ENCODE measurements at regions not wholly inside any gene's neighbourhood (a gene's known extent, or its start where the extent isn't known, plus 50 kb on each side); places are given as distances from the start of the nearest gene placed in this dataset.
"Not testable (repeated sequence)": the region's sequence is repeated elsewhere in the genome, so short reads cannot be mapped to it uniquely, and the experiment has no call there.

- no peak for DNase-seq
These were observed 61.6 kb upstream of the GBE1 start for GRCh38 chr3:81823086-81823485.

- DNase-seq = no peak
These were observed 55.2 kb upstream of the GBE1 start for GRCh38 chr3:81816473-81817250.

GRCh38 chr3:81812098-81812497 lies 50.7 kb upstream of the GBE1 start:
- not testable (repeated sequence) for DNase-seq
